ENCODE measurements at regions not wholly inside any gene's neighbourhood (a gene's known extent, or its start where the extent isn't known, plus 50 kb on each side); places are given as distances from the start of the nearest gene placed in this dataset.
"Not testable (repeated sequence)": the region's sequence is repeated elsewhere in the genome, so short reads cannot be mapped to it uniquely, and the experiment has no call there.

- no peak for DNase-seq
Measured at GRCh38 chr2:125371867-125372266, 1284.1 kb upstream of the GYPC start.

DNA sequence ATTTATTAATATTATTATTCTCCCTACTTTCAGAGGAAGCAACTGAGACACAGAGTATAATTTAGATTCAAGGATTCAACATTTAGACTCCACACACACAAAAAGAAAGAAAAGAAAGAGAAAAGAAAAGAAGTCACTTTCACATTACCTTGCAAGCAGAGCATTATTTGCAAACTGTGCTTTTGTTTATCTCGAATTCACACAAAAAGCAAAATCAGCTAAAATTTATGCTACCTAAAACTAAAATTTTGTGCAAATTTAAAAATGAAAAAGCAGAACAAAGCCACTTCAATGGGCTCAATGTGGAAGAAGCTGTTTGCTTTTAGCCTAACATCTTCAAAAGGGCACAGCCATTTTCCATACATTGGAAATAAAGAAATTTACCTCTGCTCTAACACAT is 1282.7 kb upstream of the GYPC start:
- no peak for DNase-seq

GRCh38 chr2:125386074-125386473 is 1269.9 kb upstream of the GYPC start:
- no peak for DNase-seq

- DNase-seq: no peak
Measured at GRCh38 chr2:125397535-125398251, 1258.3 kb upstream of the GYPC start.

DNA sequence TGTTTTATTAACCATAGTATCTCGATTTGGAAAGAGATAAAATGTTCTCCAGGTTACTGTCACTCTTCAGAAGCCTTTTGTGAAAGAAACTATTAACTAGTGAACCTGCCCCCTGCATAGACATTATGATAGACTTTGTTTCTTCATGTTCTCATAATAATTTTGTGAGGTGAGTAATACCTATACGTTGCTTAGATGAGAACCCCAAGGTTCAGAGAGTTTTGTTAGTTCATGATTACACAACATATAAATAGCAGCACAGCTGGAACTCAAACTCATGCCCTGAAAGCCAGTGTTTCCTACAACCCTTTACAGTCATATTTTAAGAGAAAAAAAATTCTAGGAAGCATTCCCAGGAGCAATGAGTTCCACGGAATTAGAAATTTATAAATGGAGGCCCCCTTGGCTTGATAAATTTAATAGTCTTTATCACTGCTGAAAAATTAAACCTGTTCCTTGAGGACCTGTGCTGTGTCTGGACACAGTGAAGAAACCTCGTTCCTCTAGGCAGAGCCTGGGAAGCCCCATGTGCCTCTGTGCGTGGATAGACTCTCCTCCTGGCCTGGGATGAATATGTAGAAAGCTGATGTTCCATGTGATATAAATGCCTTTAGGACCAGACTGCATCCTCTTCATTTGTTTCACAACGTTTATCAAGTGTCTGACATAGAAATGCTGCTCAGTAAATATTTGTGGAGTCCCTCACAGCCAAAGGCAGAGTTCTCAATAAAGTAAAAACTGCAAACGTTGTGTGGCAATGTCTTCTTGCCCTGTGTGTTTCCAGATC is 1257.0 kb upstream of the GYPC start:
- DNase-seq: no peak

DNA sequence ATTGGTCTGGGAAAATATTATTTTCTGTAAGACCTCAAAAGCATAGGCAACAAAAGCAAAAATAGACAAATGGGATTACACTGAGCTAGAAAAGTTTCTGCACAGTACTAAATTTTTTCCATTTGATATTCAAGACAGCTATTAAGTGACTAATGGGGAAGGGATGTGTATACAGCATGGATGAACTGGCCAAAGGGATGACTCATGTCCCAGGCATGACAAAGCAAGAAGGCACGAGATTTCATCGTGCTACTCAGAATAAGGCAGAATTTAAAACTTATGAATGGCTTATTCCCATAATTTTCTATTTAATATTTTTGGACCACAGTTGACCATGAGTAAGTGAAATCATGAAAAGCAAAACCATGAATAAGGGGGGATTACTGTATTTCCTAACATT is 1250.1 kb upstream of the GYPC start:
- DNase-seq: no peak

- no peak for DNase-seq
Measured at GRCh38 chr2:125408874-125409538, 1247.0 kb upstream of the GYPC start.

GRCh38 chr2:125418483-125418882 is 1237.5 kb upstream of the GYPC start:
- DNase-seq: no peak

- DNase-seq: not testable (repeated sequence)
Measured at GRCh38 chr2:125422198-125422770, 1233.7 kb upstream of the GYPC start.

GRCh38 chr2:125424266-125424785 is 1231.6 kb upstream of the GYPC start:
- no peak for DNase-seq

- no peak for DNase-seq
Measured at GRCh38 chr2:125427721-125428315, 1228.1 kb upstream of the GYPC start.

DNA sequence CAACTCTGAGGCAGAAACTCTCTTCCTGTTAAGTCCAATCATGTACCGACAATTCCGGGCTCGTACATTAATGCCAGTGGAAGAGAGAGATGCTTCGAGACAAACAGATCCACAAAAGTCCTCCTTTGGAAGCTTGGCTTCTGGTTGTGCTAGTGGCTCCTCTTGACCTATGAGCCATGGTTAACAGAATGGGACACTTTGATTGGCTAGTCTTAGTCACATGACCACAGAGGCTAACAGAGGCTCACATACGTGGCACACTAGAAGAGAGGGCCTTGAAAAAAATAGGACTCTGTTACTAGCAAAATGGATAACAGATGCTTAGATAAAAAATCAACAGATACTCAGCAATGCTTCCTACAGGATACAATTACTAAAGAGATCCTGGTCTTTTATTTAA is 1211.9 kb upstream of the GYPC start:
- DNase-seq: no peak

DNA sequence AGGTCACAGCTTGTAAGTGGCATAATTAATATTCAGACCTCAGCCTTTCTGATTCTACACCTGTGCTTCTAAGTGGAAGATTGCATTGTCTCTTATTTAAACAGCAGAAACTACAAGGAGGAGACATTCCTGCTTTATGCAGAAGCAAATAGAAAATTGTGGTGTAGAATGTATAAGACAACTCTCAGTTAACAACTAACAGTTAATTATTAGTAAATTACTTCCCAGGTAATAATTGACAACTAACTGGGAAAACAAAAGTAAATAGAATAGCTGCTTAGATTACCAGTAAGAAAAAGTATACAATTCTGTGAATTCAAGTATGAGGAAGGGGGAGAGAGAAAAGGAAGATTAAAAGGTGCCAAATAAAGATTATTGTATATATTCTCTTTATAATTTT is 1210.5 kb upstream of the GYPC start:
- no peak for DNase-seq

DNA sequence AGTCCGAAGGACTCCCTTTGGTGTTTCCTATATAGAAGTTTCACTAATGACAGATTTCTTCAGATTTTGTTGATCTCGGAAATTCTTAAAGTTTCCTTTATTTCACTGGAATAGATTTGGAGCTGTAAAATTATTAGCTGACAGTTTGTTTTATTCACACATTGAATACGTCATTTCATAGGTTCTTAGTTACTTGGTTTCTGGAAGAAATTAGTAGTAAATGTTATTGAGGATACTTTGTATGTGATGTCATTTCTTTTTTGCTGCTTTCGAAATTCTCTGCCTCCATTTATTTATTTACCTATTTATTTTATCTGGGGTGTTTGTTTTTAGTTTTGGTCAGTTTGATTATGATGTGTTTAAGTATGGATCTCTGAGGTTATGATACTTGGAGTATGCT is 1205.9 kb upstream of the GYPC start:
- no peak for DNase-seq

- DNase-seq: no peak
Measured at GRCh38 chr2:125455110-125455509, 1200.8 kb upstream of the GYPC start.

- no peak for DNase-seq
Measured at GRCh38 chr2:125456693-125457363, 1199.1 kb upstream of the GYPC start.

DNA sequence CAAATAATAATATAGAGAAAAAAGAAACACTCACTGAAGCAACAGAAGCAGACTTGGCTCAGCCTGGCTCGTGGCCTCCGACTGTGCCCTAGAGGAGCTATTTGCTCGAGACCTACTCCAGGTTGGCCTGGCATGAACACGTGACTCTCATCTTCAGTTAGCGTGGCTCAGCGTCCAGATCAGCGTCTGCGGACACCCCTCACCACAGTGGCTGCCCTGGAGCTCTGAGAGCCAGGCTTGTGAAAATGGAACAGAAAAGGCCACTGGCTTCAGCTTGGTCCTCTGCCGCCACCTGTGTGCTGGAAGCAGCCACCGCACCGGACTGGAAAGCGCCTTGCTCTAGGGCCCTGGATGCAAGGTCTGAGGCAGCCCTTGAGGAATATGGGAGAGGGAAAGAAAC is 1184.0 kb upstream of the GYPC start:
- no peak for DNase-seq

DNA sequence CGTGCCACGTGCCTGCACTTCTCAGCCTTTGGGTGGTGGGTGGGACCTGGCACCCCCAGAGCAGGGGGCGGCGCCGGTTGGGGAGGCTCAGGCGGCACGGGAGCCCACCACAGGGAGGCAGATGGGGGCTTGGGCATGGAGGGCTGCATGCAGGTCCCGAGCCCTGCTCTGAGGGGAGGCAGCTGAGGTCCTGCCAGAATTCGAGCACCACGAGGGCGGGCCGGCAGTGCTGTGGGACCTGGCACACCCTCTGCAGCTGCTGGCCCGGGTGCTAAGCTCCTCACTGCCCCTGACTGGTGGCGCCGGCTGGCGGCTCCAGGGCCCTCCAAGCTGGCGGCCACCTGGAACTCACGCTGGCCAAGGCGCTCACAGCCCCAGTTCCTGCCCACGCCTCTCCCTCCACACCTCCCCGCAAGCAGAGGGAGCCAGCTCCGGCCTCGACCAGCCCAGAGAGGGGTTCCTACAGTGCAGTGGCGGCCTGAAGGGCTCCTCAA is 1176.8 kb upstream of the GYPC start:
- DNase-seq: no peak

DNA sequence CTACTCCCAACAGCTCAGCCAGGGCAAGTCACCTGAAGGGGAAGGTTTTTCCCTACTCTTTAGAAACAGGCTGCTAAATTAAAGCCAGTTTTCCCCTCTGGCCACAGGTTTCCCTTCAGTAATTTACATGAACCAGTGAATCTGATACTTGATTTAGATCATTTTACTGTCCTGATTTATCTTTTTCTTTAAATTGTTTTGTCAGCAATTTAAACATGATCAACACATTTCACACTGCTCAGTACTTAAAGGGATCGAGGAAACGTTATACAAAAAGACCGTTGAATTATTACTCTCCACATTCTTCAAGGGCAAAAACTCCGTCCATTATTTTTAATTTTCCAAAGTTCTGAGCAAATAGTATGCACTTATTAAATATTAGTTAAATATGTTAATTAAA is 1165.7 kb upstream of the GYPC start:
- DNase-seq: no peak

GRCh38 chr2:125491663-125492062 is 1164.3 kb upstream of the GYPC start:
- no peak for DNase-seq

- DNase-seq: no peak
Measured at GRCh38 chr2:125512313-125512712, 1143.6 kb upstream of the GYPC start.

DNA sequence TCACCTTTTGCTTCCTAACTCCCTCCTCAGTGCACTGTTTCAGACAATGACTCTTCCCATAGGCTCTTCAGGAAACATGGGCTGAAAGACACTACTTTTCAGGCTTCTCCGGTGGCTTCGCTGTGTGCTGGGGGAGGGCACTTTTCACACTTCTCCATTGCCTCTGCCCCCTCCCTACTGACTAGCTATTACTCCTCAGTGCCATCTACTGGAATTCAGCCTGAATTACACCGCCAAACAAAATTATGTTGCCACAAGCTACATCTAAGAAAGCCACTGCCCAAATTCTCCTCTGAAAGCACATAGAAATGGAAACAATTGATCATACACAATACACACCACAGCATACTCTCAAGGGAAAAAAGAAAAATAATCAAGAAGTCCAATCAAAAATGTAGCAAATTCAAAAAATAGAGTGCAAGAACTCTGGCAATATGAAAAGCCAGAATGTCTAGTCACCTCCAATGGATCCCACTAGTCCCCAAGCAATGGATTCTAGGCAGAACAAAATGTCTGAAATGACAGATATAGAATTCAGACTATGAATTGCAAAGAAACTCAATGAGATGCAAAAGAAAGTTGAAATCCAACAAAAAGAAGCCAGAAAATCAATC is 1139.4 kb upstream of the GYPC start:
- DNase-seq: no peak

Measured in NCI-H526 treated with DMSO at 0.1 percent for 48 hours (cell line).